ENCODE measurements at regions not wholly inside any gene's neighbourhood (a gene's known extent, or its start where the extent isn't known, plus 50 kb on each side); places are given as distances from the start of the nearest gene placed in this dataset.

DNA sequence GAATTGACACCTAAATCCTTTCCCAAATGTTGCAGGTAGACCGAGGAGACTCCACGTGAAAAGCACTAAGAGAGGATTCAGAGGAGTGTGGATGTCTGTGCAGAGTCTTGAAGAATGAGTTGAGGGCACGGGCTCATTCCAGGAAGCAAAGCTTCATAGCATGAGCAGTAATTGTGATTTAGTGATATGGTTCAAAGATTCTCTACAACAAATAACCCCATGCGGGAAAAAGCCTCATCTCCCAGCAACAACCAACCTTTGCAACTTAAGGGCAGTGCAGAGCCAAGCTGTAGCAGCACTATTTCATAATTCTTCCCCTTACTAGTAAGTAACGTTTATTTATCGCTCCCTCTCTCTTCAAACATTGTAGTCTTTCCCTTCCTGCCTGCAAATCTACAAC, 87.5 kb upstream of the CLMP start:
- H3K4me3 ChIP-seq (ENCODE audit: low read length), result no peak overlapping the region
- no peak for DNase-seq (ENCODE audit: low read depth)
- TF ChIP-seq, protein P1, sequence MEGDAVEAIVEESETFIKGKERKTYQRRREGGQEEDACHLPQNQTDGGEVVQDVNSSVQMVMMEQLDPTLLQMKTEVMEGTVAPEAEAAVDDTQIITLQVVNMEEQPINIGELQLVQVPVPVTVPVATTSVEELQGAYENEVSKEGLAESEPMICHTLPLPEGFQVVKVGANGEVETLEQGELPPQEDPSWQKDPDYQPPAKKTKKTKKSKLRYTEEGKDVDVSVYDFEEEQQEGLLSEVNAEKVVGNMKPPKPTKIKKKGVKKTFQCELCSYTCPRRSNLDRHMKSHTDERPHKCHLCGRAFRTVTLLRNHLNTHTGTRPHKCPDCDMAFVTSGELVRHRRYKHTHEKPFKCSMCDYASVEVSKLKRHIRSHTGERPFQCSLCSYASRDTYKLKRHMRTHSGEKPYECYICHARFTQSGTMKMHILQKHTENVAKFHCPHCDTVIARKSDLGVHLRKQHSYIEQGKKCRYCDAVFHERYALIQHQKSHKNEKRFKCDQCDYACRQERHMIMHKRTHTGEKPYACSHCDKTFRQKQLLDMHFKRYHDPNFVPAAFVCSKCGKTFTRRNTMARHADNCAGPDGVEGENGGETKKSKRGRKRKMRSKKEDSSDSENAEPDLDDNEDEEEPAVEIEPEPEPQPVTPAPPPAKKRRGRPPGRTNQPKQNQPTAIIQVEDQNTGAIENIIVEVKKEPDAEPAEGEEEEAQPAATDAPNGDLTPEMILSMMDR (IDR thresholded peaks at IDR 0.05; ENCODE audit: insufficient read depth, low read depth, low read length, missing control alignments), result no peak

DNA sequence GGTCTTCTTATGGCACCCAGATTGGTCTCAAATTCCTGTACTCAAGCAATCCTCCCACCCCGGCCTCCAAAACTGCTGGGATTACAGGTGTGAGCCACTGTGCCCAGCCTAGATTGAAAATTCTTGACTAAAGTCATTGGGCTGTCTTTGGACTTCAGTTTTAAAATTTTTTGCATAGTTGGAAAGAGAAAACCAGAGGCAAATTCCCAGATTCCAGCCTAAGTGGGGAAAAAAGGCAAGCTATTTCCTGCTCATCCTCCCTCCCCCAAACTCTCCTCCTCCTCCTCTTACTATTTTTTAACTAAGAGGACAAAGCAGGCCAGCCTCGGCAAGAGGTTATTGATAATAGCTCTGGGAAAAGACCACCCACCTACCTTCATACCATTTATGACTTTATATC, 78.6 kb upstream of the CLMP start:
- TF ChIP-seq, protein P1 (IDR thresholded peaks at IDR 0.05; ENCODE audit: insufficient read depth, low read depth, low read length, missing control alignments), result no peak
- no peak overlapping the region for H3K4me3 ChIP-seq (ENCODE audit: low read length)
- DNase-seq (ENCODE audit: low read depth), result no peak

DNA sequence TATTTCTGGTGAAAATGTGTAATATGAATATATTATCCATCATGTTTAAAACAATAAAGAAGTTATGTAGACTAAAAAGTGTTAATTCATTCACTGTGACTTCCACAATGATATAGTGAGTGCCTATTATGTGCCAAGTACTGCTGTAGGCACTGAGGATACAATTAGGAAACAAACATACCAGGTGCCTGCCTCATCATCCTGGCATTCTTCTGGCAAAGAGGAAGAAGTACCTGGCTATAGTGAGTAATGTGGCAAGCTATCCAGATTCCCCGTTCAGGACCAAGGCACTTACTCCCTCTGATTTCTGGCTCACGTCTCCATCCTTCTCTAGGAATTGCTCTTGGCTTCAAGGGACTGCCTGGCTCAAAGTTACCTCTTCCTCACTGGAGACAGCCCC, 77.5 kb upstream of the CLMP start:
- TF ChIP-seq, protein P1 (IDR thresholded peaks at IDR 0.05; ENCODE audit: insufficient read depth, low read depth, low read length, missing control alignments), result no peak
- H3K4me3 ChIP-seq (ENCODE audit: low read length), result no peak overlapping the region
- DNase-seq (ENCODE audit: low read depth), result peak; percentile 92

DNA sequence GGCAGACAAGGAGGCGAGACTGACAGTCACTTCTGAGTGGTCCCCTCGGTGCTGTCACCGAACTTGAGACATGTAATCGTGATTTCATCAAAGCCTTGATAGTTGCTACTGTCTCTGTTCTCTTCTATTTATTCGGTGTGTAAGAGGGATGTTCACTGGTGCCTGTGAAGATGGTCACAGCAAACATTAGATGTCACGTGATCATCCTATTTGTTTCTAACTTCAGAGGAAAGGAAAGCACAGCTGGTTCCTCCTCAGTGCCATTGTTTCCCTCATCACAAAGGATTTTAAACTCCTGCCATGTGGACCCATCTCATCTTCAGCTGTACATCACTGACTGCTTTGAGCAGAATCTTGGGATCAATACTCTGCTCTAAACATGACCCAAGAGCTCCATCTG, 73.1 kb upstream of the CLMP start:
- DNase-seq (ENCODE audit: low read depth), result no peak
- H3K4me3 ChIP-seq (ENCODE audit: low read length), result no peak overlapping the region
- TF ChIP-seq, protein P1 (IDR thresholded peaks at IDR 0.05; ENCODE audit: insufficient read depth, low read depth, low read length, missing control alignments), result no peak

DNA sequence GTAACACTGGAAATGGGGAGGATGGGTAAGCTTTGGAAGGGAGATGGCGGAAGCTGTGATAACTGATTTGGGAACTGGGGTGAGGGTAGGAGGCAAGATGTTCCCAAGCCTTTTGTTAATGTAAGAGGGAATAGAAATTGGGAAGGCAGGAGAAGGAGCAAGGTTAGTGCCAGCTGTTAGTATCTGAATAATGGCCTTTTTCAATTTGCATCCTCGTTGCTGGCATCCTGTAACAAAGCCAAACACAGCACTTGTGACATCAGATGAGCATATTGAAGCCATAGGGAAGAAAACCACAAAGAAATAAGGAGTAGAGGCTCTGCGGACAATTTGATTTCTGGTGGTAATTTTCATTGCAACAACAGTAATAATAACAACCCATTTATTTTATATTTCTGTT, 70.9 kb upstream of the CLMP start:
- DNase-seq (ENCODE audit: low read depth), result no peak
- H3K4me3 ChIP-seq (ENCODE audit: low read length), result no peak overlapping the region
- TF ChIP-seq, protein P1 (IDR thresholded peaks at IDR 0.05; ENCODE audit: insufficient read depth, low read depth, low read length, missing control alignments), result no peak

DNA sequence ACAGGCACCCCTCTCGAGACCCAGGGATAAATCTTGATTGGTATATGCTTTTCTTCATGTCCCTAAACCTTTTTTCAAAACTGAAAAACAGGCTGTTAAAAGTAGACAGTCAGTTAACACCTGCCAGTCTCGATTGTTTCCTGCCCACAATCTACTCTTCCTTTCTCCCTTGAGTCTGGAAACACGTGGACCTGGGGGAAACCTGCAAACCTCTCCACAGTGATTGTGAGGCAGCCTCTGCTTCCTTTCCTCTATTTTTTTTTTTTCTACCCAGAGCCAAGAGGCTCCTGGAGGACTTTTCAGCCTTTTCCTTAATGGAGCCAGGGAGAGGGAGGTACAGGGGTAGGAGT, 69.4 kb upstream of the CLMP start:
- no peak for DNase-seq (ENCODE audit: low read depth)
- no peak overlapping the region for H3K4me3 ChIP-seq (ENCODE audit: low read length)
- TF ChIP-seq, protein P1 (IDR thresholded peaks at IDR 0.05; ENCODE audit: insufficient read depth, low read depth, low read length, missing control alignments), result no peak

DNA sequence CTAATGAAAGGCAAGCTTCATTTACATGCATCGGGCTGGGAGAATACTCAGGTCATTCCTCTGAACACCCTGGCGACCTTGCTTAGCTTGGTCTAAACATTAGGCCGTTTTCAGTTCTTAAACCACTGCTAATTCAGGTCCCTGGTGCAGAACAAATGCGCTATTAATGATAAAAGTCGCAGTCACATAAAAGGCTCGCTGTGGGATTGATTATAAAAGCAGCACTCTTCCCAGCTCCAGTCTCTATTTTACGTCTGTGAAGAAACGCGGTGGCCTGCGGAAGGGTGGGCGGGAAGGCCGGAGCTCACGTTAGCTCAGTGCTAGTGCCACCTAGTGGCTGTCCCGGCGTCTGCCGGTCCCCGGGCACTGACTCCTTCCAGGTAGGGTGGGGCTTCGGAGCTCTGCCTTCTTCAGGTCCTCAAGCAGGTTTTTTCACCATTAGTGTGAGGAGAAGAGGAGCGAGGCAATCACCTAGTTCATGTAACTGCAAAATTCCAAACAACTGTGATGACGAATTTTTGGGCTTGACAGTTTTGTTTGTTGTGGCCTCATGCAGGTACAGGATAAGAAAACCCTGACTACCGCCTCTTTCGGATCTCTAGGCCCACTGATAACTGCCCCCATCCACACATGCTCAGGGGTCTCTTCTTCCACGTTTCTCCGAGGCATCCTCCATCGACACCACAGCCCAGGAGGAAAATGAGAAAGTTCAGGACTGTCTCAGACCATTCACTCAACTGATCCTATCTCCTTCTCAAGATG, 66.5 kb upstream of the CLMP start:
- no peak overlapping the region for H3K4me3 ChIP-seq (ENCODE audit: low read length)
- peak; percentile 84 for DNase-seq (ENCODE audit: low read depth)
- TF ChIP-seq, protein P1 (IDR thresholded peaks at IDR 0.05; ENCODE audit: insufficient read depth, low read depth, low read length, missing control alignments), result peak; percentile 82

All from epithelial cell of esophagus (primary cell).